ENCODE measurements at regions not wholly inside any gene's neighbourhood (a gene's known extent, or its start where the extent isn't known, plus 50 kb on each side); places are given as distances from the start of the nearest gene placed in this dataset.

DNA sequence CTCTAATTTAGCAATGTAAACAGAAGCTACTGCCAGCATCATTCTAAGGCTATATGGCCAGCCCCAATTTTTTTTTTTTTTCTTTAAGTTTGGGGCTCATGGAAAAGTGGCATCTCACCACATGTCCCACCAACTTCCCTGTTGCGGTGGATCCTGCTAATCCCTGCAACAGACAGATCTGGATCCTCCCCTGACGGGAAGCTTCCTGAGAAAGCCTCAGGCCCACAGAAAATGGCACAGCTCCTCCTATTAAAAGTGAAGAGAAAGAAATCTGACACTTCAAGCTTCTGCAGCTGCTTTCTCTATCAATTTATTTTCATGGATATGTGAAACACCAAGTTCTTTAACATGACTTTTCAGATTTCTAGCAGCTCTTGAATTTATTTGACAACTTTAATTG is 433.8 kb upstream of the DCN start:
- Histone ChIP-seq H3K27me3 (no peaks in the 10 kb centered on the region), H3K36me3 (no peaks in the 10 kb centered on the region), H3K4me1 (no peaks in the 10 kb centered on the region), H3K4me3 (no peak overlapping the region), H3K9me3 (no peaks in the 10 kb centered on the region), H3K27ac (peak overlapping the region; percentile 5 to 82)
- TF ChIP-seq, protein P1, sequence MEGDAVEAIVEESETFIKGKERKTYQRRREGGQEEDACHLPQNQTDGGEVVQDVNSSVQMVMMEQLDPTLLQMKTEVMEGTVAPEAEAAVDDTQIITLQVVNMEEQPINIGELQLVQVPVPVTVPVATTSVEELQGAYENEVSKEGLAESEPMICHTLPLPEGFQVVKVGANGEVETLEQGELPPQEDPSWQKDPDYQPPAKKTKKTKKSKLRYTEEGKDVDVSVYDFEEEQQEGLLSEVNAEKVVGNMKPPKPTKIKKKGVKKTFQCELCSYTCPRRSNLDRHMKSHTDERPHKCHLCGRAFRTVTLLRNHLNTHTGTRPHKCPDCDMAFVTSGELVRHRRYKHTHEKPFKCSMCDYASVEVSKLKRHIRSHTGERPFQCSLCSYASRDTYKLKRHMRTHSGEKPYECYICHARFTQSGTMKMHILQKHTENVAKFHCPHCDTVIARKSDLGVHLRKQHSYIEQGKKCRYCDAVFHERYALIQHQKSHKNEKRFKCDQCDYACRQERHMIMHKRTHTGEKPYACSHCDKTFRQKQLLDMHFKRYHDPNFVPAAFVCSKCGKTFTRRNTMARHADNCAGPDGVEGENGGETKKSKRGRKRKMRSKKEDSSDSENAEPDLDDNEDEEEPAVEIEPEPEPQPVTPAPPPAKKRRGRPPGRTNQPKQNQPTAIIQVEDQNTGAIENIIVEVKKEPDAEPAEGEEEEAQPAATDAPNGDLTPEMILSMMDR (IDR thresholded peaks at IDR 0.05): no peak
- TF ChIP-seq POLR2A (IDR thresholded peaks at IDR 0.05): no peak
- no peak for DNase-seq
- intact Hi-C loops (cut with DNase I; ENCODE audit: low total_unique reads): no loop called here

DNA sequence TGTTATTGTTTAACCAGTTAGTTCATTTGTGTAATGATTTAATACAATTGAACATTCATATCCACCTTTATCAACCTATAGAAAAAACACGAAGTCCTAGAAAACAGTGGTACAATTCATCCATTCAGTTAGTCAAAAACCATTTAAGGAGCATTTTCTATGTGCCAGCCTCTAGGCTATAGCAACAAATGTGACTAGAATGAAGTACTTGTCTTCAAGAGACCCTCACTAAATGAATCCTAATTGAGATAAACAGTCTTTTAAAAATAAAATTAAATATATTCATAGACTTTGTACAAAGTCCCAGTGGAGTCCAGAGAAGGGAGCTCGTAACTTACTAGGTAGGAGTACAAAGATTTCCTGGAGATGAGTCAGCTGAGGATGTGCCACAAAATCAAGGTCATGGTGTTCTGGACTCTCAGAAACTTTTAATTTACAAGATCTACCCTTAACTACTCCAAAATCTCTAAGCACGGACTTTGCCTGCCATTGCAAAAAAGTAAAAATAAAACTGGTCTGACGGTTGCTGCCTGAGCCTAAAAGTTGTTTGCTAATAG is 430.7 kb upstream of the DCN start:
- H3K4me1 ChIP-seq: no peaks in the 10 kb centered on the region
- DNase-seq: peak in 1 of 2 donors; percentile 71
- intact Hi-C loops (cut with DNase I; ENCODE audit: low total_unique reads): no loop called here
- no peaks in the 10 kb centered on the region for H3K27me3 ChIP-seq
- no peaks in the 10 kb centered on the region for H3K9me3 ChIP-seq
- H3K4me3 ChIP-seq: no peak overlapping the region
- H3K27ac ChIP-seq: peak overlapping the region; percentile 69 to 82
- no peaks in the 10 kb centered on the region for H3K36me3 ChIP-seq
- TF ChIP-seq, protein P1 (IDR thresholded peaks at IDR 0.05): no peak
- TF ChIP-seq POLR2A (IDR thresholded peaks at IDR 0.05): no peak

DNA sequence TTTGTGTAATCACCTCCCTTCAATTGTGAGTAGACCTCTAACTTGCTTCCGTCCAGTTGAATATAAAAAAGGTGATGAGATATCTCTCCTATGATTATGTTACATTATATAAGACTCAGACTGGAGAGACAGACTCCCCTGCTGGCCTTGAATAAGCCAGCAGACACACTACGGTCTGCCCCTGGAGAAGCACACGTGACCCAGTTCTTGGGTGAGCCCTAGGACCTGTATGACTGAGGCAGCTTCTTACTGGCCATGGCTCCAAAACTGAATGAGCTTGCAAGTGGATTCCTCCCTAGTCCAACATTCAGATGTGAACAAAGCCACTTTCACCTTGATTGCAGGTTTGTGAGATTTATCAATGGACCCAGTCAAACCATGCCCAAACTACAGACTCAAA is 427.9 kb upstream of the DCN start:
- Histone ChIP-seq H3K4me3 (no peak overlapping the region), H3K9me3 (no peaks in the 10 kb centered on the region), H3K4me1 (no peaks in the 10 kb centered on the region), H3K36me3 (no peaks in the 10 kb centered on the region), H3K27me3 (no peaks in the 10 kb centered on the region), H3K27ac (no peak overlapping the region)
- no peak for TF ChIP-seq POLR2A (IDR thresholded peaks at IDR 0.05)
- TF ChIP-seq, protein P1 (IDR thresholded peaks at IDR 0.05): no peak
- intact Hi-C loops (cut with DNase I; ENCODE audit: low total_unique reads): no loop called here
- DNase-seq: no peak

DNA sequence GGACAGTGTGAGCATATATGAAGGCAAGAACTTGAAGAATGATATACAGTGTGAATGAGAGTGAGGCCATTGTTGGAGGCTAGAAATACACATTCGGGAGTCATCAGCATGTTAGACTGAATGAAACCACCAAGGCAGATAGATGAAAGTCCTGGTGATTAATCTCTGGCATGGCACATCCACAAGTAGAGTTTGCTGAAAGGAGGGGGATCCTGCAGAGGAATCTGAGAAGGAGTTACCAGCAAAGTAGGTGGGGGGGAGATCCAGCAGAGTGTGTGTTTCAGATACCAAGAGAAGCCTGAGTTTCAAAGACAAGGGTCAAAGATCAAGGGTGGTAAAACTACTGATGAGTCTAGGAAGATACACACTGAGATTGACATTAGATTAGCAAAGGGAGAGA is 426.7 kb upstream of the DCN start:
- no peak for DNase-seq
- H3K4me3 ChIP-seq: no peak overlapping the region
- no peak overlapping the region for H3K27ac ChIP-seq
- no peaks in the 10 kb centered on the region for H3K9me3 ChIP-seq
- H3K36me3 ChIP-seq: no peaks in the 10 kb centered on the region
- H3K27me3 ChIP-seq: no peaks in the 10 kb centered on the region
- H3K4me1 ChIP-seq: no peaks in the 10 kb centered on the region
- TF ChIP-seq POLR2A (IDR thresholded peaks at IDR 0.05): no peak
- TF ChIP-seq, protein P1 (IDR thresholded peaks at IDR 0.05): no peak
- intact Hi-C loops (cut with DNase I; ENCODE audit: low total_unique reads): no loop called here

DNA sequence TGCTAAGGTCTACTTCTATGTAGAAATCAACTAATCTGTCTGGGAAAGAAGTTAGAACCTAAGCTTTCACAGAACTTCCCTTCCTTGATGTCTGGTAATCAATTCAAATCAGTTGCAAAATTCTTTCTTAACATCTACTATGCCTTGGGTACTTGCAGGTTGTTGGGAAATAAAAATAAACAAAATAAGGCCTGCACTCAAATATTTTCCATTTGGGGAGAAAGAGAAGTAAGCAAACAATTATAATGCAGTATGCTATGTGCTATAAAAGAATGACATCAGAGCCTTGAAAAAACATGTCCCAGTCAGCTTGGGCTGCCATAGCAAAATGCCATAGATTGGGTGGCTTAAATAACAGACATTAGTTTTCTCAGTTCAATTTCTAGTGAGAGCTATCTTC is 425.9 kb upstream of the DCN start:
- Histone ChIP-seq H3K9me3 (no peaks in the 10 kb centered on the region), H3K27ac (no peak overlapping the region), H3K36me3 (no peaks in the 10 kb centered on the region), H3K27me3 (no peaks in the 10 kb centered on the region), H3K4me3 (no peak overlapping the region), H3K4me1 (no peaks in the 10 kb centered on the region)
- intact Hi-C loops (cut with DNase I; ENCODE audit: low total_unique reads): no loop called here
- TF ChIP-seq, protein P1 (IDR thresholded peaks at IDR 0.05): no peak
- TF ChIP-seq POLR2A (IDR thresholded peaks at IDR 0.05): no peak
- DNase-seq: no peak

All from uterus (tissue), 3 donors.